HG03064 (cell line): ENCODE measurements at regions not wholly inside any gene's neighbourhood (a gene's known extent, or its start where the extent isn't known, plus 50 kb on each side); places are given as distances from the start of the nearest gene placed in this dataset.

ENCODE experiments used
- ATAC-seq: cut with Tn5 transposase; IDR thresholded peaks from one replicate; pipeline ENCODE4 v1.9.1; 2021; ENCODE audit warnings: low read depth; ENCODE audit not compliant: unreplicated experiment

DNA sequence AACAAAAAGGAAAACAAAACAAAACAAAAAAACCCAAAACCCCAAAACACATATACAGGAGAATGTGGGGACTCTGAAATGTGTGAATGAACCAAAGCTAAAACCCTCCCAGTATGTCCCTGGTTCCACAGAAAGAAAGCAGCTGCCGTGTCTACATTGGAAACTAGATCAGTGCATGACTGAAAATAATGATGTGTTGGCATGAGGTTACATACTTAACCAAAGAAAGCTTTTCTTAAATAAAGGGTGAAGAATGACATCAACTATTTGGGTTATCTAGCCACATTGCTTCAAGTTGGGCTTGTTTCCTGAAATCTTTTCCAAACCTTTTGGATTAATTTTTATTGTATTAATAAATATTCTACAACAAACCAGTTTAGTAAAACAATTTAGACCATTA lies 91.9 kb upstream of the FN1 start:
- no peak for ATAC-seq

DNA sequence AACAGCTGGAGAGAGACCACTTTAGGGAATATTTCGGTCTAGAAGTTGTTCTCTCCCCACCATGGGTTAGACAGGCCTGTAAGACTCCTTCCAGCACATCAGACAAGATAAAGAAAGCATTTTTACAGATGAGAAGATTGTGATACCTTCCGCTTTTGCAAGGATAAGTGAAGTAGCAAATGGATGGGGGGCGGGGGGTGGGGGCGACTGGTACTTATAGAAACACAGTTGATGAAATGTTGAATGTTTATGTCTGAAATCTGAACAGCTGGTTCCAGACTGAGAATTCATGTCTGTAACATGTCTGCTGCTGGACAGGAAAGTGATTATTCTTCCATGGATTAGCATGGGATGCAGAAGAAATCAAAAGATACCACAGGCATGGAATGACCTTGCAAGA lies 90.5 kb upstream of the FN1 start:
- no peak for ATAC-seq

DNA sequence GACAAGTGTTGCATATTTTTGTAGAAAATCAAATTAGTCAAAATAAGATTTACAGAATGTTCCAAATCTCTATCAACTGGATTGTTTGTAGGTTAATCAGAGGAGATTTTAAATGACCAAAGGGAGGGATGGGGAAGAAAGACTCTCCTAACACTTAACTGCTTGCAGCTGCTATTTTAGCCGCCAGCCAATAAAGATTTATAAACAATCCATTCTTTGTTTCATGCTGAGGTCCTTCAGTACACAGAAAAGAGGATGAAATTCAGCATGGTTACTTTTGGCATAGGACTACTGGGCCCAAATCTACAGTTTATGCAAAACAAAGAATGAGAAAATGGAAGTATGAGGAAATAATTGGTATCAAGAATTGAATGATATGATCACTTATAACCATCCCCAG lies 86.4 kb upstream of the FN1 start:
- no peak for ATAC-seq

DNA sequence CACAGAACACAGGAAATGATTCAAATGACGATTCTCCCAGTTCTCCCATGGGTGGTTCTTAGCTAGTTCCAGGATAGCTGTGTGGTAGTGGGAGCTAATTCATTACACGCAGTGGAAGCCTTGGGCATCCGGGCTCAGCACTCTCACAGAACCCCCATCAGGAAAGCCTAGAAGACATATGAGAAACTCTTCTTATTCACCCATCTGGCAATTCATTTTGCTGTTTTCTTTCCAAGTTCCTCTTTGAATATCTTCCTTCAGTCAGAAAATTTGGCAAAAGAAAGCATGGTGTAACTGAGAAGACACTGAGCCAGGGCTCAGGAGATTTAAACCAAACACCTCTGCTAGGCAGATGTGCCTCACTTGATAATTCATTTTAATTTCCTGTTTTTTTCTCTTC lies 85.2 kb upstream of the FN1 start:
- no peak for ATAC-seq

DNA sequence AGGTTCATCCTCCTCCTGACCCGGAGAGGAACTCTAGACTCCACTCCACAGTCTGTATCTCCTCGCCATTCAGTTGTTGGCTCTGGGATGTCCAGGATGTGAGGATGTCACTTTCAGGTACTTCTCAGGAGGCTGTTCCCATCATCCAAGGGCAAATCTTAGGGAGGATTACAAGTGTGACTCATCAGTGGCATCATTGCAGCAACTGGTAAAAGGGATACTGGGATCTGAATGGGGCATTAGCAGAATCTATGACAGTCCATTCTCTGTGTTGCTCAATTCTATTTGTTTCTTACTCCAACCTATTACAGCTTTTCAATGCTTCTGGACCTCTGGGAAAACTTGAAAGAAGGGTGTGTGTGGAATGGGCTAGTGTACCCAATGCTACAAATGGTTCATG lies 81.5 kb upstream of the FN1 start:
- ATAC-seq = no peak

DNA sequence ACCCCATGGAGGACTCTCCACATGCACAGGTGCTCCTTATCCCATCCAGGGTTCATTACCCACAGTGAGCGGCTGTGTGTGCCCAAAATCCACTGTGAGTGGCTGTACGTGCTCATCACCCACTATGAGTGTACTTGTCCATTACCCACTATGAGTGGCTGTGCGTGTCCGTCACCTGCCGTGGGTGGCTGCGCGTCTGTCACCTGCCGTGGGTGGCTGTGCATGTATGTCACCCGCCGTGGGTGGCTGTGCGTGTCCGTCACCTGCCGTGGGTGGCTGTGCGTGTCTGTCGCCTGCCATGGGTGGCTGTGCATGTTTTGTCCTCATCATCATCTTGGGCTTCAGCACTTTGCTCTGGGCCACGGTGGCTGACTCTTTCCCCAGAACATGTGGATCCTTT lies 78.6 kb upstream of the FN1 start:
- no peak for ATAC-seq

DNA sequence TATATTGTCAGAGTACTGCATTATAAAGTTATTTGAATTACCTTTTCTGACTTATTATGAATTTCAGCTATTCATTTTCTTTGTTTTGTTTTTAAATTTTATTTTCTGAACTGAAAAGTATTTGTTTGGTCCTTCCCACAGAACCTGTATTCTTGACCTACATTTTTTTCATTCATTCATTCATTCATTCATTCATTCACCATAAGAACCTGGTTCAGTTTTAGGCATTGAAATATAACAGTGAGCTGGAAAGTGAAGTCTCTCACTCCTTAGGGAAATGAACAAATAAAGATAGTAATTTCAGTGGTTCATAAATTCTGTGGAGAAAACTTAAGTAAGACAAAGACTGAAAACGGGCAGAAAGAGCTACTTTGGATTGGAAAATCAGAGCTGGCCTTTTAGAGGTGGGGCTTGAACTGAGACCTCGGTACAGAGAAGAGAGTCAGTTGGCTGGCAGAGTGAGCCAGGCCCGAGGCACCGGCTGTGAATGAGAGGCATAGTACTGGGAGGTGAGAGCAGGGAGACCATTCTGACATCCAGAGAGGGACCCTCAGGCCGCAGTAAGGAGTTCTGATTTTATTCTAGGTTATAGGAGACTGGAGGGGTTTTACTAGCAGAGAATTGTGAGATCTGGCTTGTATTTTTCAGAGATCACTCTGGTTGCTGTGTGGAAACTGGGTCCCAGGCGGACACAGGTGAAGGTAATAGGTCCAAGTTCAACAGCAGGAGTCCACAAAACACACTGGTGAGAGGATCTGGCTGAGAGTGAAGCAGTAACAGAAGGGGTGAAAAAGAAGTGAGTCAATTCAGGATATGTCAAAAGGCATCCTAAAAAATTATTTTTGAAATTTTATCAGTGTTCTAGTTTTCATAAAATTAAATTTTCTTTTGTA lies 75.8 kb upstream of the FN1 start:
- ATAC-seq = no peak

DNA sequence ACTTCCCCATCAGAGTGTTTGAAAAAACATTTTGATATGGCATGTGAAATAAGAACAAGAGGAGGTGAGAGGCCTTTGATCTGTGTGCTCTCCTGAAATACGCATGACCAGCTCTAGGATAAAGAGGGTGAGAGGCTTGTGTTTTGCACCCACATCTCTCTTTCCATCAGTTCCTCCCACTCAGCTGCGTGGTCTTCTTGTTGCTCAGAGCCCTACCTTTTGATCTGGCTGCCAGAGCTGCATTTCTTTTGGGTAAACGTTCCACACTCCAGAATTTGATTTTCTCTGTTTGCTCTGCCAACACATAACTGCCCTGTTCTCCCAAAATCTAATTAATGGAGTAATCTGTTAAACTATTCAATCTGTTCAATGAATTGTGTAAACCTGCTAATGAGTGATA lies 72.0 kb upstream of the FN1 start:
- no peak for ATAC-seq

DNA sequence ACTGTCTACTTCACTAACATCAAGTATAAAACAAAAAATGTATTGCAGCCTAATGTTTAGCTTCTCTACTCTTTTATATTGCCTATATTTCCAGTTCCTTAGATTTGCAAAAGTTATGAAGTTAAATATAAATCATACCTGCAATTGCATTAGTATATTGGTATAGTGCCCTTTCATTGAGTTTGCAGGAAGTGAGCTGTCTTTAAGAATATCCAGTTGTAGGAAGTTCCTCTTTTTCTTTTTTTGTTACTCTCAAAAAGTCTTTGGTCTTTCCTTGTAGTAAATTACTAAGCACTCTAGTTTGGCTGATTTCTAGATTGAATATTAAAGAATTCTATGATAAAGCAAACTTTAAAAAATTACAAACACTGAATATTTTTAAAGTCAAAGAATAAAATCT lies 71.3 kb upstream of the FN1 start:
- ATAC-seq = no peak

DNA sequence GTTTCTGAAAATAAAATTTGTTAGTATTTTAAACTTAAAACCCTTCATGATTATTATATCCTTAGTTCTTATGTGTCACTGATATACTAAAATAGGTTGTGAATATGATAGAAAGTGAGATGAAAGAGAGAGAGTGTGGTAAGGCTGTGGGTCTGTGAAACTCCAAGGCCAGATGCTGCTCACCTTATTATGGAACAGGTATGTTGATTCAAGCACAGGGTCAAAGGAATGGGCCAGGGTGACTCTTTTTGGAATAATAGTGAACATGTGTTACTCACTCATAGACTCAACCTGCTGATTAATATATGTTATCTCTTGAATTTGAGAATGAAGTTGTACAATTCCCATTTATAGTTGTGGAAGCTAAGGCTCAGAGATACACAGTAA lies 70.7 kb upstream of the FN1 start:
- ATAC-seq = no peak

DNA sequence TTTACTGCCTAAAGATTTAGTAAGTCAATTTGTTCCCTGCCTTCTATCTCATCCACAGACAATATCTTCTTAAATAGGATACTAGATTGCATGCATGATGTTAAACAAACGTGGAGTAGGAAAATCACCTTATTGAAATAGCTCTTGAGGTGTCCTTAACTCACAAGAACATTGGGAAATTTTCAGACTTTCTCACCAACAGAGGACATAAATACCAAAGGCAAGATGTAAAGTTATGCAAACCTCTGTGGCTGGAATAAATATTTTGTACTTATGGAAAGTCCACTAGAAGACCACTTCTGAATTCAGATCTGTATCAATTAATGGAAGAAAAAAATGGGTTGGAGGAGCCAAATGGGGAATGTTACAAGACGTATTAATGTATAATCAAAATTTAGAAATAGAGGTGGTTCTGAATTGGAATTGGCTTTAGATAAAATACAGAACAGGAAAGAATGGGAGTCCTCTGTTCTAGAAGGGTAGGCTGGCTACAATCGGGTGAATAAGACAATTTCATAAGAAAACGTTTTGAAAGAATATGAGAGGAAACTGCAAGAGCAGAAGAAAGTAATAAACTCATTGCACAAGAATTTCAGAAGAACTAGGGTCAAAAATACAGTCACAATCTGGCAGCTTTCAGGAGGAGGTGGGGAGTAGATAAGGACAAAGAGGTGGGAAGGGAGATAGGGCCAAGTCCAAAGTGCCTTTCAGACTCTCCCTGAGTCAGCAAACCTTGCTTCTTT lies 69.3 kb upstream of the FN1 start:
- no peak for ATAC-seq

DNA sequence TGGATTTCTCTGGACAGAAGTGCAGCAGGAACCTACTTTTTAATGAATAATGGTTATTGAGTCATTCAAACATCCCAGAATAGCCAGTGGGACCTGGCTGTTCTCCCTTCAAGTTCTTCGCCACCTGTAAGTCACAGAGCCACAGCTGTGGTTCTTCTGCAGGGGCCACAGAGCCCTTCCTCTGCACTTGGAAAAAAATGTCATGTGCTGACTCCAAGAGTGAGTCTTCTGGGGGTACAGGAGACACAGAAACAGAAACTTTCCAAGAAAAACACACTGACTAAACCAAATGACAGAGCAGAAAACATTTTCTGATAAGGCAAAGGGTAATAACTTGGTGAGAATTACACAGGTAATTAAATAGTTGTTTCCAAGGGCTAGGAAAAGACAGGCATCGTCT lies 68.7 kb upstream of the FN1 start:
- no peak for ATAC-seq

DNA sequence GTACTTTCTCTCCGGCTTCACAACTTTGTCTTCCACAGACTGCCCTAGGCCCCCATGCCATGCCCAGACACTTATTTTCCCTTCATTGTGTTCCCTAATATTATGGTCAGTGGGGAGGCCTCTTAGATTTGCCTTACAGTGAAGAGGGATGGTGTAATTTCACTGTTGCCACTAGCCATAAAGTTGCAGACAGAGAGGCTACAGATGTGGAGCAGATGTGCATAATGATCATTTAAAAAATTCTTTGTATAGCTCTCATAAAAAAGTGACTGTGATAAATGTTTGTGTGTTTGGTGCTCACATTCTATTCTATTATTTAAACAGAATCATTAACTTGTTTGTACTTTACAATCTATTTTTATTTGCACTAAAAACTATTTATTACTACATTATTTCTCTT lies 67.5 kb upstream of the FN1 start:
- ATAC-seq = no peak

DNA sequence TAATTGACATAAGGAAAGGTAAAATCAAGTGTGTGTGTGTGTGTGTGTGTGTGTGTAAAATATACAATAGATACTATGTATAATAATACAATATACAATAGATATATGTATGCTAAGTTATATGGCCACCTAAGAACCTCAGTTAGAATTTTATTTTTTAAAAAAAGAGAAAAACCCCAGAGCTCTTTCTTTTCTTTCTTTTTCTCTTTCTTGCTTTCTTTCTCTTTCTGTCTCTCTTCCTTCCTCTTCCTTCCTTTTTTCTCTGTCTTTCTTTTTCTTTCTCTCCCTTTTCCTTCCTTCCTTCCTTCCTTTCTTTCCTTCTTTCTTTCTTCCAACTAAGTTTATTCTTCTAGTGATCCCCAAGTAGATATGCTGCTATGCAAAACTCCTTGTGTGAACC lies 64.6 kb upstream of the FN1 start:
- no peak for ATAC-seq

DNA sequence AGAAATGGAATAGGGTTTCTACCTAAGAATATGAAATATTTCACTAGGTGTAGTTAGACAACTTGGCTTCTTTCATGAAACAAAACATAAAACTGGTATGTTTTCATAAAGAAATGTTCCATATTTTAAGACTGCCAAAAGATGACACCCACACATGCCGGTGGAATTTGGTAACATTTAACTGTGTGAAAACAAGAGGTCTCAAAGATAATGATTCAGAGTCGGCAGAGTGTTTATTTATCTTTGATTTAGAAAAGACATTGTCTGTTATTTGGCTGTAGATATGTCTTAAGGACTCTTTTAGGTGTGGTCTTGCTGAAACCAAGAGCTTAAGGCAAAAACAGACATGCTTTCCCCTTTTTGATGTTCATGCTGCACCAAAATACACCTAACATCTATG lies 63.5 kb upstream of the FN1 start:
- ATAC-seq = no peak

DNA sequence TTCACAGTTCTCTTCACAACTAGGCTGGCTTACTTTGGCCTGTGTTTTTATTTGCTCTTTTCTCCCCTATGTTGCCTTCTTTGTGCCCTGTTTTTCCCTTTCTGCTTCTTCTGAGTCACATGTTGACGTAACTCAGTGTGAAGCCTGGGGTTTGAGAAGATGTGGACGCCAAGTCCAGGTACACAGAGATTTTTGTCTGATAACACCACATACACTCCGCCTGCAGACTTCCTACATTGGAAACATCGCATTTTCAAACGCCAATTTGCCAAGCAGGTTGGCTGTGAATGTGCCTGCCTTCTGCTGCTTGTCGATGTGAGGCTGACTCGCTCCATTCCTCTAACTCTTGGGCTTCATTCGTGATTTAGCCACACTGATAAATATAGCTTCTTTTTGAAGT lies 62.6 kb upstream of the FN1 start:
- no peak for ATAC-seq

DNA sequence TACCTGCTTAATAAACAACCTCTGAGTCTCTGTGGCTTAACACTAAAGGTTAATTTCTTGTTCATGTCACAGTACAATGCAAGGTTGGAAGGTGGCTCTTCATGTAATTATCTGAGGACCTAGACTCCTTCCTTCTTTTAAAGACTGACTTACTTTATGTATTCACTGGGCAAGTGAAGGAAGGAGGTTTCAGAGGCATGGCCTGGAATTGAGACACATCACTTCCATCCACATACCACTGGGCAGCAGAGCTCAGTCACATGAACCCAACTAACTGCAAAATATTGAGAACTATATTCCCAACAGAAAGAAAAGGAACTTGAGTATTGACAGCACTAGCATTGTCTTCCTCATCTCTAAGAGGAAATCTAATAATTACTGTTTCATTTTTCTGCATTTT lies 57.5 kb upstream of the FN1 start:
- ATAC-seq = no peak

DNA sequence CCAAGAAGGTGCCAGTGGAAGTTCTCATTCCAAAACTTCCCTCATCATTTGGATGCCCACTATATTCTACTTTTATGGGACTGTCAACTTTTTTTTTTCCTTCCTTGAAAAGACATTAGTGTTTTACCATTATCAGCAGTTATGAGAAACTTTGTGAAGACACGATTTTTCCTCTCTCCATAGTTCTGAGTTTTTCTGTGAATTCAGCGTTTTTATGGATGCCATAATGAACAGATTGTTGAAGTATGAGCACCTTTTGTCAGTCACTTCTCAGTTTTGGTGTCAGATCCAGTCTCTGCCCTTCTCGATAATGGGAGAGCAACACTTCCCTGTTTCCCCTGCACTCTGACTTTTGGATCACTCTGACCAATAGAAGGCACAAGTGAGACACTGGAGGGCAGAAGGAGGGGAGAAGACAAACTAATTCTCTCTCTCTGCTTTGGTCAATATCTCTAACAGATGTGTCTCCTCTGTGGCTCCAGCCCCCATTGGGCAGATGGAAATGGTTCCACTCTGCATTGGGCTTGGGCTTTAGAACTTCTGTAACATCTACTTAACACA lies 53.5 kb upstream of the FN1 start:
- no peak for ATAC-seq

DNA sequence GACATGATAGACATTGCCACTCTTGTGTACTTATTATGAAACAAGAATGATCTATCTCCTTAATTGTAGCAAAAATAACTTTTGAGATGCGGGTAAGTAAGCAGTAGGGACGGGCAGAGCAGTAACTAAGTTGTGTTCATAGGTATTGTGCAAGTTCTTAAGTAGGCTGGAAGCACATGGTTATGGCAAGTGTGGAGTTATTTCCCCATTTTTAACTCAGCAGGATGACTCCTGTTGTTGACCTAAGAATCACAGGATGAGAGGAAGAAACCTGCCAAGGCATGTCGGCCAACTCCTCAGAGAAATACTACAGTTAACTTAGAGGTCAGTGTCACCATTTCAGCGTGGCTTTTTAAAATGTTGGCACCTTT lies 51.1 kb upstream of the FN1 start:
- no peak for ATAC-seq

DNA sequence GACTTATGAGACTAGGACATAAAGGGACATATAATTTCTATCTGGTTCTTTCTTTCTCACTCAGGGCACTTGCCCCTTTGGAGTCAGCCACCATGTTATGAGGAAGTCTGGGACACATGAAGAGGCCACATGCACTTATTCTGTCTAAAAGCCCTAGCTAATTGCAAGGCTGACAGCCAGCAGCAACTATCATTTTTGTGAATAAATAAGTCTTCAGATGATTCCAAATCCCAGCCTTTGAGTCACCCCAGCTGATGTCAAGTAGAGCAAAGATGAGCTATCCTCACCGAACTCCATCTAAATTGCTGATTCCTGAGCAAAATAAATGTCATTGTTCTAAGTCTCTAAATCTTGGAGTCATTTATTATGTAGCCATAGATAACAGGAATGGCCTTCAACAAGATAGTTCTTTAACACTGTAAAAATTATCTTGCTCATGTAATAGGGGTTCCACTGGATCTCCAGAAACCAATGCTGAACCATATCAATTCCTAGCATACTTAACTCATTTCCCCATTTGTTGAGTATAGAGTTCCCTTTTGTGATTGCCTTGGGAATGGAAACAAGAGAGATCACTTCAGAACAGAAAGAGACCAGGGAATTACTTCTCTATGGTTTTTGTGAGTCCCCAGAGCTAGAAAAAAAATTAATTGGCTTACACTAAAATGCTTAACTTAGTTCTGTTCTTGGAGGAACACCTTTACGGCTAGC lies 50.6 kb upstream of the FN1 start:
- ATAC-seq = no peak
